GM12878 (cell line): ENCODE measurements at regions not wholly inside any gene's neighbourhood (a gene's known extent, or its start where the extent isn't known, plus 50 kb on each side); places are given as distances from the start of the nearest gene placed in this dataset.

Source experiments
- ATAC-seq: fragments of 200-7000 bp; cut with Tn5 transposase; 3 replicates; pipeline ENCODE4 v1.9.1; 2020; ENCODE audit warnings: mild to moderate bottlenecking, moderate library complexity
- BruUV-seq: library from RNA; stranded (reverse); fragments of 400-500 nt; replicated peaks from 2 replicates; lab custom pipeline; 2021; lab: Mats Ljungman, UMichigan
- CTCF ChIA-PET: fragments of 300-600 bp; sonication (Branson Sonifier 250); formaldehyde crosslinking; extraction: SDS; loops from one replicate; lab custom pipeline; 2021; ENCODE audit warnings: inconsistent platforms; lab: Yijun Ruan, JAX
- POLR2A ChIA-PET: fragments of 350-600 bp; formaldehyde crosslinking; extraction: SDS; loops from one replicate; lab custom pipeline; 2021; ENCODE audit warnings: inconsistent platforms; lab: Charles Lee
- RAD21 ChIA-PET: fragments of 300-600 bp; sonication (Branson Sonifier 250); formaldehyde crosslinking; loops from one replicate; lab custom pipeline; 2023; ENCODE audit warnings: antibody characterized with exemption; ENCODE audit not compliant: unreplicated experiment; lab: Charles Lee
- SMC1A ChIA-PET: fragments of 300-600 bp; sonication (Branson Sonifier 250); formaldehyde crosslinking; loops from one replicate; lab custom pipeline; 2023; ENCODE audit not compliant: unreplicated experiment, uncharacterized antibody; lab: Charles Lee
- DNase-seq: peaks from one replicate; pipeline ENCODE4 v3.0.0-alpha.2; 2011; ENCODE audit warnings: low read depth, low spot score
- FAIRE-seq: peaks from 3 replicates; lab custom pipeline; 2011; peaks lifted over from hg19 to GRCh38; lab: Jason Lieb, UNC
- H2AFZ ChIP-seq: 2 replicates; pipeline ENCODE4 v1.6.0; 2011; ENCODE audit warnings: low read depth, low read length, control low read depth; ENCODE audit not compliant: control insufficient read depth
- H3K27ac ChIP-seq: 2 replicates; pipeline ENCODE4 v1.5.1; 2011; ENCODE audit warnings: control low read depth; ENCODE audit not compliant: control insufficient read depth, insufficient read depth
- H3K27me3 ChIP-seq, 2 experiments: replicated peaks in 1 of 2; 2 replicates each; pipeline versions ENCODE4 v1.6.0 to v1.6.1; 2011; ENCODE audit warnings: low read length in 1 of 2; ENCODE audit not compliant: control insufficient read depth in 2 of 2, insufficient read depth in 2 of 2
- H3K36me3 ChIP-seq, 2 experiments: 2 replicates each; pipeline ENCODE4 v1.5.1; 2011; ENCODE audit warnings: low read length in 1 of 2; ENCODE audit not compliant: control insufficient read depth in 2 of 2, insufficient read depth in 2 of 2
- H3K4me1 ChIP-seq: 2 replicates; pipeline ENCODE4 v1.6.1; 2011; ENCODE audit warnings: mild to moderate bottlenecking, low read length, moderate library complexity, mixed read lengths; ENCODE audit not compliant: control insufficient read depth, insufficient read depth
- H3K4me2 ChIP-seq: 2 replicates; pipeline ENCODE4 v1.6.0; 2011; ENCODE audit warnings: control low read depth; ENCODE audit not compliant: control insufficient read depth, insufficient read depth
- H3K4me3 ChIP-seq: fragments of 200-600 bp; sonication (generic); 2 replicates; pipeline ENCODE4 v1.5.1; 2016
- H3K79me2 ChIP-seq: 2 replicates; pipeline ENCODE4 v1.6.0; 2011; ENCODE audit warnings: low read length; ENCODE audit not compliant: control insufficient read depth, insufficient read depth
- H3K9ac ChIP-seq: 2 replicates; pipeline ENCODE4 v1.8.0; 2011; ENCODE audit warnings: low read length, control low read depth, mixed read lengths; ENCODE audit not compliant: control insufficient read depth, insufficient read depth
- H3K9me3 ChIP-seq: replicated peaks from 3 replicates; pipeline ENCODE4 v1.5.1; 2011; ENCODE audit warnings: mild to moderate bottlenecking, low read length; ENCODE audit not compliant: control insufficient read depth, insufficient read depth
- H4K20me1 ChIP-seq: 2 replicates; pipeline ENCODE4 v1.6.0; 2011; ENCODE audit not compliant: control insufficient read depth, insufficient read depth
- CREB1 ChIP-seq: IDR thresholded peaks from 2 replicates; pipeline ENCODE4 v1.6.1; 2012; ENCODE audit warnings: low read depth, mild to moderate bottlenecking, inconsistent platforms
- EZH2 ChIP-seq: IDR thresholded peaks from 2 replicates; pipeline ENCODE4 v1.6.1; 2012; ENCODE audit warnings: low read depth, mild to moderate bottlenecking, control low read depth, inconsistent platforms, low read length, borderline replicate concordance; ENCODE audit not compliant: control insufficient read depth
- IKZF1 ChIP-seq: fragments of 450-650 bp; conservative IDR thresholded peaks from 2 replicates; pipeline ENCODE4 v1.6.1; 2017; ENCODE audit warnings: antibody characterized with exemption, mild to moderate bottlenecking
- KDM1A ChIP-seq: fragments of 200-600 bp; sonication (generic); IDR thresholded peaks from 2 replicates; pipeline ENCODE4 v1.6.1; 2016; ENCODE audit warnings: borderline replicate concordance
- MYC ChIP-seq: IDR thresholded peaks from 2 replicates; pipeline ENCODE4 v1.6.1; 2011; ENCODE audit warnings: mild to moderate bottlenecking, low read length, moderate library complexity, inconsistent platforms; ENCODE audit not compliant: insufficient read depth, insufficient replicate concordance, insufficient read length, severe bottlenecking
- POU2F2 ChIP-seq: IDR thresholded peaks from 3 replicates; pipeline ENCODE4 v1.6.1; 2011; ENCODE audit warnings: low read depth, mild to moderate bottlenecking, low read length, borderline replicate concordance
- RFX5 ChIP-seq: IDR thresholded peaks from 2 replicates; pipeline ENCODE4 v1.6.1; 2011; ENCODE audit warnings: low read depth, low read length, improper control_type of control experiment
- SMAD1 ChIP-seq: fragments of 450-650 bp; IDR thresholded peaks from 2 replicates; pipeline ENCODE4 v1.6.1; 2018; ENCODE audit warnings: mild to moderate bottlenecking, low read depth; ENCODE audit not compliant: partially characterized antibody
- SUPT20H ChIP-seq: IDR thresholded peaks from 2 replicates; pipeline ENCODE4 v1.6.1; 2011; ENCODE audit warnings: low read depth, mild to moderate bottlenecking, low read length, moderate library complexity, borderline replicate concordance; ENCODE audit not compliant: control insufficient read depth
- ZBED1 ChIP-seq: IDR thresholded peaks from 2 replicates; pipeline ENCODE4 v1.6.1; 2016; ENCODE audit warnings: borderline replicate concordance
- ZNF592 ChIP-seq: fragments of 450-650 bp; IDR thresholded peaks from 2 replicates; pipeline ENCODE4 v1.6.1; 2017; ENCODE audit warnings: mild to moderate bottlenecking, moderate library complexity
- WGBS: methylation state at CpG from one replicate; pipeline ENCODE4 v1.1.6; 2016; ENCODE audit warnings: low lambda C conversion rate; ENCODE audit not compliant: insufficient replicate concordance, insufficient coverage; ENCODE audit errors: missing lambda C conversion rate; 5-methylcytosine and 5-hydroxymethylcytosine counted together
- in situ Hi-C: fragments of 300-500 bp; cut with MboI; formaldehyde crosslinking; loops from 9 replicates; pipeline ENCODE4 v1.14.3; 2018; ENCODE audit warnings: mixed read lengths
- intact Hi-C: fragments of 100-400 bp; cut with micrococcal nuclease; formaldehyde crosslinking; loops from one replicate; pipeline ENCODE4 v1.14.2; 2022; ENCODE audit not compliant: unreplicated experiment
- TF ChIP-seq, protein P1 (sequence below): IDR thresholded peaks from 2 replicates; pipeline ENCODE4 v1.6.1; 2012; ENCODE audit warnings: improper control_type of control experiment, low read depth, low read length; ENCODE audit not compliant: insufficient replicate concordance

GRCh38 chr6:130766239-130767144, 60.7 kb upstream of the SMLR1 start (continued):
- TF ChIP-seq, protein P1, sequence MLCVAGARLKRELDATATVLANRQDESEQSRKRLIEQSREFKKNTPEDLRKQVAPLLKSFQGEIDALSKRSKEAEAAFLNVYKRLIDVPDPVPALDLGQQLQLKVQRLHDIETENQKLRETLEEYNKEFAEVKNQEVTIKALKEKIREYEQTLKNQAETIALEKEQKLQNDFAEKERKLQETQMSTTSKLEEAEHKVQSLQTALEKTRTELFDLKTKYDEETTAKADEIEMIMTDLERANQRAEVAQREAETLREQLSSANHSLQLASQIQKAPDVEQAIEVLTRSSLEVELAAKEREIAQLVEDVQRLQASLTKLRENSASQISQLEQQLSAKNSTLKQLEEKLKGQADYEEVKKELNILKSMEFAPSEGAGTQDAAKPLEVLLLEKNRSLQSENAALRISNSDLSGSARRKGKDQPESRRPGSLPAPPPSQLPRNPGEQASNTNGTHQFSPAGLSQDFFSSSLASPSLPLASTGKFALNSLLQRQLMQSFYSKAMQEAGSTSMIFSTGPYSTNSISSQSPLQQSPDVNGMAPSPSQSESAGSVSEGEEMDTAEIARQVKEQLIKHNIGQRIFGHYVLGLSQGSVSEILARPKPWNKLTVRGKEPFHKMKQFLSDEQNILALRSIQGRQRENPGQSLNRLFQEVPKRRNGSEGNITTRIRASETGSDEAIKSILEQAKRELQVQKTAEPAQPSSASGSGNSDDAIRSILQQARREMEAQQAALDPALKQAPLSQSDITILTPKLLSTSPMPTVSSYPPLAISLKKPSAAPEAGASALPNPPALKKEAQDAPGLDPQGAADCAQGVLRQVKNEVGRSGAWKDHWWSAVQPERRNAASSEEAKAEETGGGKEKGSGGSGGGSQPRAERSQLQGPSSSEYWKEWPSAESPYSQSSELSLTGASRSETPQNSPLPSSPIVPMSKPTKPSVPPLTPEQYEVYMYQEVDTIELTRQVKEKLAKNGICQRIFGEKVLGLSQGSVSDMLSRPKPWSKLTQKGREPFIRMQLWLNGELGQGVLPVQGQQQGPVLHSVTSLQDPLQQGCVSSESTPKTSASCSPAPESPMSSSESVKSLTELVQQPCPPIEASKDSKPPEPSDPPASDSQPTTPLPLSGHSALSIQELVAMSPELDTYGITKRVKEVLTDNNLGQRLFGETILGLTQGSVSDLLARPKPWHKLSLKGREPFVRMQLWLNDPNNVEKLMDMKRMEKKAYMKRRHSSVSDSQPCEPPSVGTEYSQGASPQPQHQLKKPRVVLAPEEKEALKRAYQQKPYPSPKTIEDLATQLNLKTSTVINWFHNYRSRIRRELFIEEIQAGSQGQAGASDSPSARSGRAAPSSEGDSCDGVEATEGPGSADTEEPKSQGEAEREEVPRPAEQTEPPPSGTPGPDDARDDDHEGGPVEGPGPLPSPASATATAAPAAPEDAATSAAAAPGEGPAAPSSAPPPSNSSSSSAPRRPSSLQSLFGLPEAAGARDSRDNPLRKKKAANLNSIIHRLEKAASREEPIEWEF = no peak
- TF ChIP-seq EZH2 = no peak
- no peak for TF ChIP-seq IKZF1

- no peaks in the 10 kb centered on the region for H3K79me2 ChIP-seq
- no peaks in the 10 kb centered on the region for H3K4me1 ChIP-seq
- H3K36me3 ChIP-seq = no peaks in the 10 kb centered on the region
- H3K9me3 ChIP-seq = no peaks in the 10 kb centered on the region
- peaks cover 0 to 1% of the 10 kb centered on the region in 2 experiments; a peak in 1 of 4 replicates for H3K27me3 ChIP-seq
- no peak overlapping the region for H3K4me2 ChIP-seq
- no peak overlapping the region for H3K9ac ChIP-seq
- DNase-seq = no peak
- H3K4me3 ChIP-seq = no peak overlapping the region
- ChIA-PET SMC1A (no interaction called here), CTCF (no interaction called here), POLR2A (no interaction called here), RAD21 (no interaction called here)
- no peak overlapping the region for H2AFZ ChIP-seq
- intact Hi-C loops = no loop called here
- H3K27ac ChIP-seq = no peak overlapping the region
- no TSS peak for BruUV-seq
- H4K20me1 ChIP-seq = no peaks in the 10 kb centered on the region
- 94% methylated on average over 1 of the region's 1 CpG for WGBS
- FAIRE-seq = no peak
- in situ Hi-C loops = no loop called here
- ATAC-seq = no peak
- TF ChIP-seq POU2F2 (no peak), ZBED1 (no peak), KDM1A (no peak), SUPT20H (no peak), SMAD1 (no peak), CREB1 (no peak), ZNF592 (no peak), RFX5 (no peak), MYC (no peak)
Observed at GRCh38 chr6:130769861-130770260, 57.3 kb upstream of the SMLR1 start.
